CD14-positive monocyte (primary cell): ENCODE measurements at regions not wholly inside any gene's neighbourhood (a gene's known extent, or its start where the extent isn't known, plus 50 kb on each side); places are given as distances from the start of the nearest gene placed in this dataset.

Experiments
- DNase-seq, 3 donors: peaks; one replicate each; pipeline ENCODE4 v3.0.0-alpha.2; 2011 to 2022
- H2AFZ ChIP-seq: 2 replicates; pipeline ENCODE4 v1.6.0; 2012; ENCODE audit warnings: mild to moderate bottlenecking, low read depth, low read length, inconsistent platforms; ENCODE audit not compliant: insufficient read depth, poor library complexity, severe bottlenecking
- H3K27ac ChIP-seq, 2 donors: 1 replicate in 1 of 2; 2 replicates in 1 of 2; pipeline ENCODE4 v1.5.1; 2012 to 2013; ENCODE audit warnings: low read length in 2 of 2, control low read depth in 1 of 2, inconsistent platforms in 1 of 2, low read depth in 1 of 2, mild to moderate bottlenecking in 1 of 2
- H3K27me3 ChIP-seq, 2 donors: one replicate each; pipeline versions ENCODE4 v1.6.0 to v1.6.1; 2011 to 2013; ENCODE audit warnings: low read length in 2 of 2; ENCODE audit not compliant: control insufficient read depth in 2 of 2, insufficient read depth in 2 of 2
- H3K36me3 ChIP-seq, 2 donors: replicated peaks in 1 of 2; 1 replicate in 1 of 2; 2 replicates in 1 of 2; pipeline versions ENCODE4 v1.5.1 to v1.6.1; 2012 to 2013; ENCODE audit warnings: low read length in 2 of 2, control low read depth in 1 of 2, inconsistent platforms in 1 of 2, mild to moderate bottlenecking in 1 of 2; ENCODE audit not compliant: insufficient read depth in 2 of 2, control insufficient read depth in 1 of 2
- H3K4me1 ChIP-seq, 2 donors: 1 replicate in 1 of 2; 2 replicates in 1 of 2; pipeline versions ENCODE4 v1.5.1 to v1.6.1; 2012 to 2013; ENCODE audit warnings: low read length in 2 of 2, control low read depth in 1 of 2, inconsistent platforms in 1 of 2, mild to moderate bottlenecking in 1 of 2, moderate library complexity in 1 of 2; ENCODE audit not compliant: insufficient read depth in 2 of 2, control insufficient read depth in 1 of 2
- H3K4me2 ChIP-seq: replicated peaks from 2 replicates; pipeline ENCODE3; 2012; ENCODE audit warnings: low read length, moderate library complexity, mild to moderate bottlenecking; ENCODE audit not compliant: poor library complexity, severe bottlenecking; ENCODE audit errors: extremely low read depth
- H3K4me3 ChIP-seq, 3 experiments: fragments of 200-600 bp in 1 of 3; sonication (generic) in 1 of 3; replicated peaks in 1 of 3; 1 replicate in 2 of 3; 2 replicates in 1 of 3; pipeline ENCODE4 v1.5.1; 2011 to 2013; ENCODE audit warnings: low read length in 3 of 3, mild to moderate bottlenecking in 3 of 3, control low read depth in 2 of 3, low read depth in 2 of 3, inconsistent platforms in 1 of 3, moderate library complexity in 1 of 3
- H3K79me2 ChIP-seq: 2 replicates; pipeline ENCODE4 v1.6.0; 2012; ENCODE audit warnings: mild to moderate bottlenecking, control low read depth, inconsistent platforms, low read length, moderate library complexity; ENCODE audit not compliant: insufficient read depth
- H3K9ac ChIP-seq: 2 replicates; pipeline ENCODE4 v1.6.0; 2017; ENCODE audit warnings: low read length, mild to moderate bottlenecking; ENCODE audit not compliant: insufficient read depth, poor library complexity, severe bottlenecking
- H3K9me3 ChIP-seq, 2 donors: replicated peaks in 1 of 2; 1 replicate in 1 of 2; 2 replicates in 1 of 2; pipeline versions ENCODE4 v1.5.1 to v1.6.1; 2012 to 2013; ENCODE audit warnings: low read length in 2 of 2, control low read depth in 1 of 2; ENCODE audit not compliant: control insufficient read depth in 1 of 2, insufficient read depth in 1 of 2
- H4K20me1 ChIP-seq: 2 replicates; pipeline ENCODE4 v1.6.0; 2012; ENCODE audit warnings: mild to moderate bottlenecking, low read length, control low read depth, moderate library complexity; ENCODE audit not compliant: insufficient read depth
- H3K27ac Mint-ChIP-seq, 7 donors: one replicate each; pipeline ENCODE4 v1.8.0; 2020; ENCODE audit warnings: mild to moderate bottlenecking in 7 of 7, mixed read lengths in 7 of 7, moderate library complexity in 6 of 7, inconsistent platforms in 2 of 7
- H3K27me3 Mint-ChIP-seq, 3 donors: one replicate each; pipeline ENCODE4 v1.8.0; 2021 to 2022; ENCODE audit warnings: low read depth in 3 of 3, mild to moderate bottlenecking in 3 of 3, mixed read lengths in 3 of 3, moderate library complexity in 3 of 3, inconsistent platforms in 1 of 3
- H3K36me3 Mint-ChIP-seq, 2 donors: one replicate each; pipeline ENCODE4 v1.8.0; 2020; ENCODE audit warnings: mixed read lengths in 2 of 2, inconsistent platforms in 1 of 2, mild to moderate bottlenecking in 1 of 2
- H3K4me1 Mint-ChIP-seq: one replicate; pipeline ENCODE4 v1.8.0; 2020; ENCODE audit warnings: mild to moderate bottlenecking, mixed read lengths
- H3K4me3 Mint-ChIP-seq, 2 donors: one replicate each; pipeline ENCODE4 v1.8.0; 2020; ENCODE audit warnings: mild to moderate bottlenecking in 2 of 2, mixed read lengths in 2 of 2, moderate library complexity in 1 of 2
- H3K9me3 Mint-ChIP-seq, 7 donors: one replicate each; pipeline ENCODE4 v1.8.0; 2020 to 2022; ENCODE audit warnings: mixed read lengths in 7 of 7, mild to moderate bottlenecking in 6 of 7, moderate library complexity in 6 of 7, inconsistent platforms in 2 of 7
- WGBS: methylation state at CpG from one replicate; pipeline ENCODE4 v1.1.5; 2013; ENCODE audit warnings: missing lambda C conversion rate; ENCODE audit not compliant: insufficient coverage; 5-methylcytosine and 5-hydroxymethylcytosine counted together
- intact Hi-C, 2 donors: fragments of 100-400 bp; cut with micrococcal nuclease; formaldehyde crosslinking; loops; one replicate each; pipeline versions ENCODE4 v1.15.0 to v1.15.1; 2023
- TF ChIP-seq, protein P1 (sequence below): fragments of 200-600 bp; IDR thresholded peaks from one replicate; pipeline ENCODE4 v1.8.0; 2022; ENCODE audit warnings: antibody characterized with exemption, mild to moderate bottlenecking

DNA sequence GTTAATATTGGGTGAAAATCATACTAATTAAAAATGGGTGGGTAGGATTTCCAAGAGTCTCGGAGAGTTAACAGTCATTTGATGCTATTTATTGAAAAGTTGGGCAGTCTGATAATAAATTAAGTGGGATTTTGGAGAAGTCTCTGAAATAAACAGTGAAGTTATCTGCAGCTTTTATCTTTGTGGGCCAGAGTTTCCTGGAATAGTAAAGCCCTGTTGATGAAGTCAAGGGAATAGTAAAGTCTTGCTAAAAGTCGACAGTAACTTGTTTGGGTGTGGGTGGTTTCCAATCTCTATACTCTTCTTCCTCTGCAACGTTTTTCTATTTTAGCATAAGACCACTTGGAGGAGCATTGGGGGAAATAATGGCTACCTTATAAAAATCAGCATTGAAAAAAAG is 493.6 kb downstream of the EPM2A start:
- Histone ChIP-seq H3K27ac (no peak overlapping the region), H3K4me1 (no peaks in the 10 kb centered on the region), H3K9ac (no peak overlapping the region), H3K79me2 (no peaks in the 10 kb centered on the region), H2AFZ (no peak overlapping the region), H3K9me3 (peaks cover 0 to 6% of the 10 kb centered on the region in 2 donors), H4K20me1 (no peaks in the 10 kb centered on the region), H3K4me2 (no peak overlapping the region), H3K4me3 (no peak overlapping the region), H3K27me3 (no peaks in the 10 kb centered on the region), H3K36me3 (no peaks in the 10 kb centered on the region)
- Mint-ChIP-seq H3K36me3 (no peaks in the 10 kb centered on the region), H3K4me1 (no peaks in the 10 kb centered on the region), H3K27ac (no peak overlapping the region), H3K4me3 (no peak overlapping the region), H3K9me3 (peaks cover 0 to 5% (median 2%) of the 10 kb centered on the region in 7 donors), H3K27me3 (peaks cover 0 to 1% (median 0%) of the 10 kb centered on the region in 3 donors)
- WGBS, result 29% methylated on average over 1 of the region's 3 CpGs
- no peak for DNase-seq
- intact Hi-C loops, result no loop called here
- TF ChIP-seq, protein P1, sequence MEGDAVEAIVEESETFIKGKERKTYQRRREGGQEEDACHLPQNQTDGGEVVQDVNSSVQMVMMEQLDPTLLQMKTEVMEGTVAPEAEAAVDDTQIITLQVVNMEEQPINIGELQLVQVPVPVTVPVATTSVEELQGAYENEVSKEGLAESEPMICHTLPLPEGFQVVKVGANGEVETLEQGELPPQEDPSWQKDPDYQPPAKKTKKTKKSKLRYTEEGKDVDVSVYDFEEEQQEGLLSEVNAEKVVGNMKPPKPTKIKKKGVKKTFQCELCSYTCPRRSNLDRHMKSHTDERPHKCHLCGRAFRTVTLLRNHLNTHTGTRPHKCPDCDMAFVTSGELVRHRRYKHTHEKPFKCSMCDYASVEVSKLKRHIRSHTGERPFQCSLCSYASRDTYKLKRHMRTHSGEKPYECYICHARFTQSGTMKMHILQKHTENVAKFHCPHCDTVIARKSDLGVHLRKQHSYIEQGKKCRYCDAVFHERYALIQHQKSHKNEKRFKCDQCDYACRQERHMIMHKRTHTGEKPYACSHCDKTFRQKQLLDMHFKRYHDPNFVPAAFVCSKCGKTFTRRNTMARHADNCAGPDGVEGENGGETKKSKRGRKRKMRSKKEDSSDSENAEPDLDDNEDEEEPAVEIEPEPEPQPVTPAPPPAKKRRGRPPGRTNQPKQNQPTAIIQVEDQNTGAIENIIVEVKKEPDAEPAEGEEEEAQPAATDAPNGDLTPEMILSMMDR, result no peak

DNA sequence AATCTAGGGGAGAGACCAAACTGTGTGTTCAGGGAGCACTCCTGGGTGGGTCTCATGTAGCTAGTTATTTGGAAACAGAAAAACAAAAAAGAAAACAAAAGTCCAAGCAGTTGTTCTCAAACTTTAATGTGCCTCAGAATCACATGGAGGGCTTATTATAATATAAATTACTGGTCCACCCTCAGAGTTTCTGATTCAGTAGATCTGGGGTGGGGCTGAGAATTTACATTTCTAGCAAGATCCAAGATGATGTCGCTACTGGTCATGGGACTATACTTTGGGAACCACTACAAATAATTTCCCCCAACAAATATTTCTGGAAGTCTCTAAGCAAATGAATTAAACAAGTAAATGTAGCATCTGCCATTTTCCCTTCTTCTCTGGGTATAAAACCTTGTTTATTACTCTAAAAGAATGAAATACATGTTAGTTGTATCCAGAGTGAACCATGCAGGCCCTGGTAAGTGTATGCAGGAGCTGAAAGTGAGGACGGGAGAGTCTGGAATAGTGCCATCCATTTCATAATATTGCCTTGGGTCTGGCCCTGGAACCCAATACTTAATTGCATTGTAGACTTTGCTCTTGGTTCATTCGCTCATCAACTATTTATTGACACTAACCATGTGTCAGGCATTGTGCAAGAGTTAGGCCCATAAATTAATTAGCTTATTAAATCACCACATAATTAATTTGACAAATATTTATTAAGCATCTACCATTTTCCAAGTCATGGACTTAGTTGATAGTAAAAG is 490.8 kb downstream of the EPM2A start:
- H3K4me2 ChIP-seq, result no peak overlapping the region
- no peaks in the 10 kb centered on the region for H3K36me3 ChIP-seq
- Mint-ChIP-seq H3K36me3 (no peaks in the 10 kb centered on the region), H3K27me3 (no peaks in the 10 kb centered on the region), H3K9me3 (peaks cover 1 to 10% (median 4%) of the 10 kb centered on the region in 7 donors), H3K27ac (no peak overlapping the region), H3K4me3 (no peak overlapping the region), H3K4me1 (no peaks in the 10 kb centered on the region)
- no peaks in the 10 kb centered on the region for H3K27me3 ChIP-seq
- H3K9me3 ChIP-seq, result peaks cover 0 to 8% of the 10 kb centered on the region in 2 donors
- H4K20me1 ChIP-seq, result no peaks in the 10 kb centered on the region
- H3K27ac ChIP-seq, result no peak overlapping the region
- intact Hi-C loops, result no loop called here
- no peak overlapping the region for H3K9ac ChIP-seq
- H3K4me1 ChIP-seq, result no peaks in the 10 kb centered on the region
- H3K4me3 ChIP-seq, result no peak overlapping the region
- H3K79me2 ChIP-seq, result no peaks in the 10 kb centered on the region
- no peak overlapping the region for H2AFZ ChIP-seq
- DNase-seq, result no peak
- WGBS, result no CpG with 5 or more reads among the region's 3 CpGs
- TF ChIP-seq, protein P1, result no peak
